ENCODE measurements at regions not wholly inside any gene's neighbourhood (a gene's known extent, or its start where the extent isn't known, plus 50 kb on each side); places are given as distances from the start of the nearest gene placed in this dataset.

DNA sequence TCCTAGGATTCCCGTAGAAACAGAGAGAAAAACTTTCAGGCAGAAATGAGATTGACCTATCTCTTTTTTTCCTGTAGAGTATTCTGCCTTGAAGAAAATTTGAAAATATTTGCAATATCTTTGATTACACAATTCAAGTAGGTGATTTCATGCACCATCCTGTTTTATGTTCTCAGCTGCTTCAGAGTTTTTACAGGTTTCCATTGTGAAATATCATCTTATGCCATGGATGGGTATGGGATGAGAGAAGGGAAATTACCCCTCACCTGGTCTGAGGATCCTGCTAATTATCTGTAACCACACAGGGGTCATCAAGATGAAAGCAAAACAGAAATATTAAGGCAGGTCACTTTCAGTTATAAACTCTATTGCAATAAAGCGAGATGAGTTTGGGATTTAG is 264.8 kb downstream of the TXNL1 start (continued):
- no peak for TF ChIP-seq BHLHE40 (IDR thresholded peaks at IDR 0.05; ENCODE audit: borderline replicate concordance in 1 of 2, low read depth in 2 of 2, low read length in 1 of 2)

DNA sequence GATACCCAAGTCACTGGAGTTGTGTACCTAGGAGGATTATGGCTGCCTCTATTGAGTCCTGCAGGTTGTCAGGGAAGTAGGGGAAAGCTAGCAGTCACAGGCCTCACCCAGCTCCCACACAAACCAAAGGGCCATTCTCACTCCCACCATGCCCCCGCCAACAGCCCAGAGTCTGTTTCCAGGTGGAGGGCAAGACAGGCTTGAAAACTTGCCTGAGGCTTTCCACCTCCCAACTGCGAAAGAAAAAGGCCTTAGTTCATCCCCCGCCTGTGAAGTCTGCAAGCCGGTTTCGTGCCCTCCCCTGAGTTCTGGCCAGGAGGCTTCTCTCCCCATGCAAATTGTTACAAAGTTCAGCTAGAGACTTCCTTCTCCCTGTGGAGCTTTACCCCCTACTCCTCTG is 270.3 kb downstream of the TXNL1 start:
- Histone ChIP-seq H4K20me1 (ENCODE audit: control insufficient read depth, insufficient read depth) (no peaks in the 10 kb centered on the region), H2AFZ (ENCODE audit: control insufficient read depth, low read depth, low read length) (no peak overlapping the region), H3K9me3 (replicated peaks; ENCODE audit: control insufficient read depth, insufficient read depth, low read length) (no peaks in the 10 kb centered on the region), H3K36me3 (ENCODE audit: control insufficient read depth in 2 of 2, insufficient read depth in 2 of 2, low read length in 1 of 2) (no peaks in the 10 kb centered on the region), H3K4me2 (ENCODE audit: control insufficient read depth, insufficient read depth) (no peak overlapping the region), H3K9ac (ENCODE audit: control insufficient read depth, insufficient read depth, low read length) (no peak overlapping the region), H3K4me3 (no peak overlapping the region), H3K79me2 (ENCODE audit: control insufficient read depth, insufficient read depth, low read length) (no peaks in the 10 kb centered on the region), H3K27me3 (replicated peaks in 1 of 2; ENCODE audit: control insufficient read depth in 2 of 2, insufficient read depth in 2 of 2, low read length in 1 of 2) (no peaks in the 10 kb centered on the region), H3K27ac (ENCODE audit: control insufficient read depth, insufficient read depth) (no peak overlapping the region), H3K4me1 (ENCODE audit: control insufficient read depth, insufficient read depth, low read length) (no peaks in the 10 kb centered on the region)
- WGBS (ENCODE audit: insufficient coverage, insufficient replicate concordance, low lambda C conversion rate, missing lambda C conversion rate): 83% methylated on average over 5 of the region's 5 CpGs
- ATAC-seq (no peak), FAIRE-seq (no peak), DNase-seq (ENCODE audit: low read depth, low spot score) (no peak)
- SMC1A ChIA-PET (ENCODE audit: uncharacterized antibody, unreplicated experiment): interaction anchor here (1.0 to 2.2 kb wide), 3 partner anchors 10 to 242 kb away, joined by 3 to 5 read pairs (median 4); no protein-coding TSS in a partner anchor
- in situ Hi-C loops (cut with MboI): no loop called here
- POLR2A ChIA-PET: no interaction called here
- no TSS peak for BruUV-seq (replicated peaks)
- intact Hi-C loops (cut with micrococcal nuclease; ENCODE audit: unreplicated experiment): no loop called here
- RAD21 ChIA-PET (ENCODE audit: unreplicated experiment): no interaction called here
- CTCF ChIA-PET: interaction anchor here (1.7 kb wide), 1 partner anchor 208 kb away, joined by 5 read pairs; no protein-coding TSS in a partner anchor
- TF ChIP-seq MYB (IDR thresholded peaks at IDR 0.05; ENCODE audit: borderline replicate concordance, low read depth, low read length) (no peak), EZH2 (IDR thresholded peaks at IDR 0.05; ENCODE audit: borderline replicate concordance, control insufficient read depth, low read depth, low read length) (no peak), YY1 (IDR thresholded peaks at IDR 0.05; ENCODE audit: low read depth, low read length) (no peak), SREBF1 (IDR thresholded peaks at IDR 0.05; ENCODE audit: low read length) (no peak), NFYB (IDR thresholded peaks at IDR 0.05; ENCODE audit: insufficient read depth, low read depth, low read length) (no peak), HDAC6 (IDR thresholded peaks at IDR 0.05; ENCODE audit: unreplicated experiment) (no peak), POLR2A (IDR thresholded peaks at IDR 0.05; ENCODE audit: low read depth, low read length) (no peak)
- TF ChIP-seq, protein P1, sequence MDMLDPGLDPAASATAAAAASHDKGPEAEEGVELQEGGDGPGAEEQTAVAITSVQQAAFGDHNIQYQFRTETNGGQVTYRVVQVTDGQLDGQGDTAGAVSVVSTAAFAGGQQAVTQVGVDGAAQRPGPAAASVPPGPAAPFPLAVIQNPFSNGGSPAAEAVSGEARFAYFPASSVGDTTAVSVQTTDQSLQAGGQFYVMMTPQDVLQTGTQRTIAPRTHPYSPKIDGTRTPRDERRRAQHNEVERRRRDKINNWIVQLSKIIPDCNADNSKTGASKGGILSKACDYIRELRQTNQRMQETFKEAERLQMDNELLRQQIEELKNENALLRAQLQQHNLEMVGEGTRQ (IDR thresholded peaks at IDR 0.05; ENCODE audit: borderline replicate concordance, low read depth, low read length): no peak
- TF ChIP-seq, protein P2, sequence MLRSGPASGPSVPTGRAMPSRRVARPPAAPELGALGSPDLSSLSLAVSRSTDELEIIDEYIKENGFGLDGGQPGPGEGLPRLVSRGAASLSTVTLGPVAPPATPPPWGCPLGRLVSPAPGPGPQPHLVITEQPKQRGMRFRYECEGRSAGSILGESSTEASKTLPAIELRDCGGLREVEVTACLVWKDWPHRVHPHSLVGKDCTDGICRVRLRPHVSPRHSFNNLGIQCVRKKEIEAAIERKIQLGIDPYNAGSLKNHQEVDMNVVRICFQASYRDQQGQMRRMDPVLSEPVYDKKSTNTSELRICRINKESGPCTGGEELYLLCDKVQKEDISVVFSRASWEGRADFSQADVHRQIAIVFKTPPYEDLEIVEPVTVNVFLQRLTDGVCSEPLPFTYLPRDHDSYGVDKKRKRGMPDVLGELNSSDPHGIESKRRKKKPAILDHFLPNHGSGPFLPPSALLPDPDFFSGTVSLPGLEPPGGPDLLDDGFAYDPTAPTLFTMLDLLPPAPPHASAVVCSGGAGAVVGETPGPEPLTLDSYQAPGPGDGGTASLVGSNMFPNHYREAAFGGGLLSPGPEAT (IDR thresholded peaks at IDR 0.05; ENCODE audit: low read depth): no peak
- TF ChIP-seq, protein P3, sequence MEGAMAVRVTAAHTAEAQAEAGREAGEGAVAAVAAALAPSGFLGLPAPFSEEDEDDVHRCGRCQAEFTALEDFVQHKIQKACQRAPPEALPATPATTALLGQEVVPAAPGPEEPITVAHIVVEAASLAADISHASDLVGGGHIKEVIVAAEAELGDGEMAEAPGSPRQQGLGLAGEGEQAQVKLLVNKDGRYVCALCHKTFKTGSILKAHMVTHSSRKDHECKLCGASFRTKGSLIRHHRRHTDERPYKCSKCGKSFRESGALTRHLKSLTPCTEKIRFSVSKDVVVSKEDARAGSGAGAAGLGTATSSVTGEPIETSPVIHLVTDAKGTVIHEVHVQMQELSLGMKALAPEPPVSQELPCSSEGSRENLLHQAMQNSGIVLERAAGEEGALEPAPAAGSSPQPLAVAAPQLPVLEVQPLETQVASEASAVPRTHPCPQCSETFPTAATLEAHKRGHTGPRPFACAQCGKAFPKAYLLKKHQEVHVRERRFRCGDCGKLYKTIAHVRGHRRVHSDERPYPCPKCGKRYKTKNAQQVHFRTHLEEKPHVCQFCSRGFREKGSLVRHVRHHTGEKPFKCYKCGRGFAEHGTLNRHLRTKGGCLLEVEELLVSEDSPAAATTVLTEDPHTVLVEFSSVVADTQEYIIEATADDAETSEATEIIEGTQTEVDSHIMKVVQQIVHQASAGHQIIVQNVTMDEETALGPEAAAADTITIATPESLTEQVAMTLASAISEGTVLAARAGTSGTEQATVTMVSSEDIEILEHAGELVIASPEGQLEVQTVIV (IDR thresholded peaks at IDR 0.05; ENCODE audit: borderline replicate concordance, partially characterized antibody): no peak
- TF ChIP-seq, protein P4, sequence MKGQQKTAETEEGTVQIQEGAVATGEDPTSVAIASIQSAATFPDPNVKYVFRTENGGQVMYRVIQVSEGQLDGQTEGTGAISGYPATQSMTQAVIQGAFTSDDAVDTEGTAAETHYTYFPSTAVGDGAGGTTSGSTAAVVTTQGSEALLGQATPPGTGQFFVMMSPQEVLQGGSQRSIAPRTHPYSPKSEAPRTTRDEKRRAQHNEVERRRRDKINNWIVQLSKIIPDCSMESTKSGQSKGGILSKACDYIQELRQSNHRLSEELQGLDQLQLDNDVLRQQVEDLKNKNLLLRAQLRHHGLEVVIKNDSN (IDR thresholded peaks at IDR 0.05; ENCODE audit: borderline replicate concordance, extremely low read length, insufficient read depth, low read depth, low read length): no peak
- TF ChIP-seq, protein P5, sequence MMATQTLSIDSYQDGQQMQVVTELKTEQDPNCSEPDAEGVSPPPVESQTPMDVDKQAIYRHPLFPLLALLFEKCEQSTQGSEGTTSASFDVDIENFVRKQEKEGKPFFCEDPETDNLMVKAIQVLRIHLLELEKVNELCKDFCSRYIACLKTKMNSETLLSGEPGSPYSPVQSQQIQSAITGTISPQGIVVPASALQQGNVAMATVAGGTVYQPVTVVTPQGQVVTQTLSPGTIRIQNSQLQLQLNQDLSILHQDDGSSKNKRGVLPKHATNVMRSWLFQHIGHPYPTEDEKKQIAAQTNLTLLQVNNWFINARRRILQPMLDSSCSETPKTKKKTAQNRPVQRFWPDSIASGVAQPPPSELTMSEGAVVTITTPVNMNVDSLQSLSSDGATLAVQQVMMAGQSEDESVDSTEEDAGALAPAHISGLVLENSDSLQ (IDR thresholded peaks at IDR 0.05): no peak
- TF ChIP-seq, protein P6, sequence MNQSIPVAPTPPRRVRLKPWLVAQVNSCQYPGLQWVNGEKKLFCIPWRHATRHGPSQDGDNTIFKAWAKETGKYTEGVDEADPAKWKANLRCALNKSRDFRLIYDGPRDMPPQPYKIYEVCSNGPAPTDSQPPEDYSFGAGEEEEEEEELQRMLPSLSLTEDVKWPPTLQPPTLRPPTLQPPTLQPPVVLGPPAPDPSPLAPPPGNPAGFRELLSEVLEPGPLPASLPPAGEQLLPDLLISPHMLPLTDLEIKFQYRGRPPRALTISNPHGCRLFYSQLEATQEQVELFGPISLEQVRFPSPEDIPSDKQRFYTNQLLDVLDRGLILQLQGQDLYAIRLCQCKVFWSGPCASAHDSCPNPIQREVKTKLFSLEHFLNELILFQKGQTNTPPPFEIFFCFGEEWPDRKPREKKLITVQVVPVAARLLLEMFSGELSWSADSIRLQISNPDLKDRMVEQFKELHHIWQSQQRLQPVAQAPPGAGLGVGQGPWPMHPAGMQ (IDR thresholded peaks at IDR 0.05; ENCODE audit: borderline replicate concordance): no peak
